Parathyroid adenoma (tissue), 2 donors: ENCODE measurements at regions not wholly inside any gene's neighbourhood (a gene's known extent, or its start where the extent isn't known, plus 50 kb on each side); places are given as distances from the start of the nearest gene placed in this dataset.

Experiments
- H2AFZ ChIP-seq: fragments of 300-600 bp; sonication (generic); one replicate; pipeline ENCODE4 v1.7.0; 2017; ENCODE audit warnings: antibody characterized with exemption, mild to moderate bottlenecking
- H3K27ac ChIP-seq: fragments of 300-600 bp; sonication (generic); one replicate; pipeline ENCODE4 v1.7.0; 2017
- H3K27me3 ChIP-seq: fragments of 300-600 bp; sonication (generic); one replicate; pipeline ENCODE4 v1.7.0; 2017; ENCODE audit warnings: low read length; ENCODE audit not compliant: control insufficient read depth, insufficient read depth
- H3K36me3 ChIP-seq: fragments of 300-600 bp; sonication (generic); one replicate; pipeline ENCODE4 v1.7.0; 2017; ENCODE audit warnings: low read length; ENCODE audit not compliant: control insufficient read depth, insufficient read depth
- H3K4me1 ChIP-seq: fragments of 300-600 bp; sonication (generic); one replicate; pipeline ENCODE4 v1.7.0; 2017; ENCODE audit warnings: control low read depth
- H3K4me2 ChIP-seq: fragments of 300-600 bp; sonication (generic); one replicate; pipeline ENCODE4 v1.7.0; 2017; ENCODE audit warnings: low read length
- H3K4me3 ChIP-seq: fragments of 300-600 bp; sonication (generic); one replicate; pipeline ENCODE4 v1.7.0; 2017; ENCODE audit warnings: low read depth, low read length
- H3K79me2 ChIP-seq: fragments of 300-600 bp; sonication (generic); one replicate; pipeline ENCODE4 v1.7.0; 2017; ENCODE audit warnings: control low read depth
- H3K9ac ChIP-seq: fragments of 300-600 bp; sonication (generic); one replicate; pipeline ENCODE4 v1.7.0; 2017; ENCODE audit warnings: mild to moderate bottlenecking
- H3K9me3 ChIP-seq: fragments of 300-600 bp; sonication (generic); one replicate; pipeline ENCODE4 v1.7.0; 2017; ENCODE audit warnings: low read length; ENCODE audit not compliant: control insufficient read depth
- CTCF ChIP-seq: fragments of 300-600 bp; sonication (generic); IDR thresholded peaks from one replicate; pipeline ENCODE4 v1.7.0; 2017; ENCODE audit warnings: antibody characterized with exemption, mild to moderate bottlenecking
- donor health status: primary hyperparathyroidism.

- H3K4me3 ChIP-seq = no peak overlapping the region
Observed at GRCh38 chr5:2013301-2014057, 130.8 kb upstream of the IRX4 start.

GRCh38 chr5:2012885-2013284, 130.2 kb upstream of the IRX4 start:
- Histone ChIP-seq H3K4me1 (no peaks in the 10 kb centered on the region), H2AFZ (no peak overlapping the region), H3K27me3 (peaks cover 3% of the 10 kb centered on the region), H3K4me2 (no peak overlapping the region), H3K4me3 (no peak overlapping the region), H3K27ac (no peak overlapping the region), H3K36me3 (no peaks in the 10 kb centered on the region), H3K79me2 (no peaks in the 10 kb centered on the region), H3K9me3 (no peaks in the 10 kb centered on the region), H3K9ac (no peak overlapping the region)
- TF ChIP-seq CTCF = no peak

More at GRCh38 chr5:2013301-2014057, 130.8 kb upstream of the IRX4 start:
- H3K4me1 ChIP-seq = no peaks in the 10 kb centered on the region
- no peaks in the 10 kb centered on the region for H3K36me3 ChIP-seq
- no peak overlapping the region for H3K9ac ChIP-seq
- no peak overlapping the region for H3K27ac ChIP-seq
- H3K27me3 ChIP-seq = peaks cover 3% of the 10 kb centered on the region
- H3K4me2 ChIP-seq = no peak overlapping the region
- no peaks in the 10 kb centered on the region for H3K9me3 ChIP-seq
- TF ChIP-seq CTCF = no peak
- no peaks in the 10 kb centered on the region for H3K79me2 ChIP-seq
- no peak overlapping the region for H2AFZ ChIP-seq

- no peak for TF ChIP-seq CTCF
- Histone ChIP-seq H3K9ac (no peak overlapping the region), H3K4me1 (no peaks in the 10 kb centered on the region), H3K36me3 (no peaks in the 10 kb centered on the region), H3K27ac (no peak overlapping the region), H2AFZ (no peak overlapping the region), H3K27me3 (peaks cover 3% of the 10 kb centered on the region), H3K4me3 (no peak overlapping the region), H3K79me2 (no peaks in the 10 kb centered on the region), H3K4me2 (no peak overlapping the region), H3K9me3 (no peaks in the 10 kb centered on the region)
Observed at GRCh38 chr5:2011481-2012411, 129.0 kb upstream of the IRX4 start.

GRCh38 chr5:2010940-2011339, 128.2 kb upstream of the IRX4 start:
- Histone ChIP-seq H3K79me2 (no peaks in the 10 kb centered on the region), H3K9me3 (no peaks in the 10 kb centered on the region), H3K4me2 (no peak overlapping the region), H3K27me3 (peaks cover 3% of the 10 kb centered on the region), H3K27ac (no peak overlapping the region), H2AFZ (no peak overlapping the region), H3K36me3 (no peaks in the 10 kb centered on the region), H3K4me3 (no peak overlapping the region), H3K4me1 (no peaks in the 10 kb centered on the region), H3K9ac (no peak overlapping the region)
- no peak for TF ChIP-seq CTCF
